ENCODE measurements at regions not wholly inside any gene's neighbourhood (a gene's known extent, or its start where the extent isn't known, plus 50 kb on each side); places are given as distances from the start of the nearest gene placed in this dataset.

- Histone ChIP-seq H2BK20ac (ENCODE audit: low read length) (no peak overlapping the region; the same call in 1 of the 2 replicates), H3K4me2 (ENCODE audit: insufficient read depth in 1 of 2, low read depth in 2 of 2, low read length in 2 of 2) (no peak overlapping the region; a peak in 2 of 4 replicates), H2BK5ac (ENCODE audit: low read depth, low read length) (no peak overlapping the region), H4K20me1 (replicated peaks in 1 of 2; ENCODE audit: control insufficient read depth in 1 of 2, insufficient read depth in 2 of 2, low read length in 2 of 2) (no peaks in the 10 kb centered on the region), H4K91ac (replicated peaks; ENCODE audit: insufficient read length, low read length) (no peak overlapping the region), H3K9ac (replicated peaks in 1 of 4; ENCODE audit: extremely low read depth in 1 of 4, low read depth in 3 of 4, low read length in 3 of 4) (no peak overlapping the region), H3K79me2 (ENCODE audit: control insufficient read depth in 1 of 2, insufficient read depth in 2 of 2, low read length in 2 of 2) (no peaks in the 10 kb centered on the region), H2BK12ac (ENCODE audit: low read depth, low read length) (no peak overlapping the region), H3K18ac (ENCODE audit: extremely low read depth, low read length) (peak overlapping the region; percentile 32; the same call in 1 of the 2 replicates), H4K5ac (ENCODE audit: insufficient read length, low read depth, low read length) (no peak overlapping the region), H3K79me1 (ENCODE audit: low read depth, low read length) (no peaks in the 10 kb centered on the region), H3K4me3 (ENCODE audit: extremely low read depth in 1 of 4, insufficient read depth in 2 of 4, low read depth in 3 of 4, low read length in 4 of 4) (no peak overlapping the region), H3K36me3 (ENCODE audit: control insufficient read depth in 2 of 4, insufficient read depth in 4 of 4, low read length in 3 of 4) (no peaks in the 10 kb centered on the region), H3K27me3 (replicated peaks in 1 of 4; ENCODE audit: control insufficient read depth in 3 of 4, extremely low read depth in 1 of 4, insufficient read depth in 3 of 4, low read length in 3 of 4) (no peaks in the 10 kb centered on the region), H2BK120ac (replicated peaks; ENCODE audit: low read depth, low read length) (no peak overlapping the region), H3K9me3 (ENCODE audit: insufficient read depth in 2 of 2, low read depth in 1 of 2, low read length in 1 of 2) (no peaks in the 10 kb centered on the region), H3K23ac (ENCODE audit: insufficient read length) (no peak overlapping the region), H2AFZ (ENCODE audit: low read length) (no peak overlapping the region), H3K23me2 (ENCODE audit: low read depth, low read length) (no peaks in the 10 kb centered on the region; the same call in 1 of the 2 replicates), H4K8ac (ENCODE audit: extremely low read depth, insufficient read depth, low read length) (no peak overlapping the region), H2AK5ac (ENCODE audit: low read depth, low read length) (no peak overlapping the region), H3K4me1 (replicated peaks in 1 of 4; ENCODE audit: control insufficient read depth in 3 of 4, insufficient read depth in 4 of 4, low read length in 3 of 4) (peaks cover 0 to 22% (median 19%) of the 10 kb centered on the region in 4 experiments; a peak in 6 of 7 replicates), H2BK15ac (ENCODE audit: low read length) (no peak overlapping the region), H3K27ac (ENCODE audit: low read depth, low read length) (no peak overlapping the region), H3K4ac (replicated peaks; ENCODE audit: insufficient read length, low read depth, low read length) (no peak overlapping the region), H3K14ac (ENCODE audit: insufficient read length) (no peak overlapping the region), H3K56ac (replicated peaks; ENCODE audit: insufficient read length, low read depth, low read length) (no peak overlapping the region)
- CTCF ChIA-PET (ENCODE audit: partially characterized antibody), result interaction anchor here (1.1 to 6.6 kb wide), 2 partner anchors 12 to 34 kb away, joined by 5 to 71 read pairs; no protein-coding TSS in a partner anchor
- DNase-seq (ENCODE audit: low read depth in 1 of 2, low spot score in 2 of 2) (no peak), FAIRE-seq (no peak)
- 89% methylated on average over 4 of the region's 4 CpGs; no CpG with 5 or more reads in 1 of the 2 experiments for WGBS, 2 experiments (ENCODE audit: extremely low coverage in 1 of 2, insufficient coverage in 1 of 2, insufficient read length in 1 of 2, insufficient replicate concordance in 2 of 2, low coverage in 1 of 2, low lambda C conversion rate in 2 of 2, missing lambda C conversion rate in 1 of 2)
- POLR2A ChIA-PET (ENCODE audit: partially characterized antibody), result interaction anchor here (1.0 kb wide), 1 partner anchor 11 kb away, joined by 3 read pairs; no protein-coding TSS in a partner anchor
- TF ChIP-seq NANOG (IDR thresholded peaks at IDR 0.05; ENCODE audit: insufficient read depth, low read depth, low read length, poor library complexity, severe bottlenecking), result no peak
- no peak for TF ChIP-seq SP1 (IDR thresholded peaks at IDR 0.05; ENCODE audit: low read depth, low read length)
- TF ChIP-seq GABPA (IDR thresholded peaks at IDR 0.05; ENCODE audit: borderline replicate concordance, insufficient read depth, low read length), result no peak
- no peak for TF ChIP-seq POU5F1 (IDR thresholded peaks at IDR 0.05; ENCODE audit: low read depth, low read length)
These were observed 276.6 kb upstream of the FMN2 start for GRCh38 chr1:239815074-239815473.

Data from H1 (cell line).